ENCODE measurements at regions not wholly inside any gene's neighbourhood (a gene's known extent, or its start where the extent isn't known, plus 50 kb on each side); places are given as distances from the start of the nearest gene placed in this dataset.
A peak's percentile ranks its signal among the peaks of the same experiment; 100 is the strongest.

GRCh38 chr20:50344232-50345071 lies 153.8 kb downstream of the CEBPB start:
- Histone ChIP-seq H3K9me2 (replicated peaks; ENCODE audit: low read depth, low read length) (no peaks in the 10 kb centered on the region), H2AFZ (ENCODE audit: low read length) (no peak overlapping the region), H3F3A (ENCODE audit: low read depth) (no peaks in the 10 kb centered on the region), H3K27me3 (ENCODE audit: insufficient read depth, low read length, poor library complexity, severe bottlenecking) (no peaks in the 10 kb centered on the region), H3K4me2 (ENCODE audit: low read depth, low read length, poor library complexity, severe bottlenecking) (no peak overlapping the region), H3K4me3 (ENCODE audit: low read length, poor library complexity, severe bottlenecking) (no peak overlapping the region), H3K9me3 (ENCODE audit: insufficient read depth, low read depth, low read length) (no peaks in the 10 kb centered on the region), H3K4me1 (ENCODE audit: insufficient read depth, low read length, poor library complexity, severe bottlenecking) (peaks cover 9% of the 10 kb centered on the region), H3K36me3 (ENCODE audit: insufficient read depth, low read length) (no peaks in the 10 kb centered on the region), H4K20me1 (ENCODE audit: insufficient read depth, low read length, poor library complexity, severe bottlenecking) (no peaks in the 10 kb centered on the region), H3K9ac (ENCODE audit: low read depth, low read length, poor library complexity, severe bottlenecking) (no peak overlapping the region), H3K79me2 (ENCODE audit: insufficient read depth, low read length) (no peaks in the 10 kb centered on the region)
- TF ChIP-seq EZH2phosphoT487 (IDR thresholded peaks at IDR 0.05; ENCODE audit: borderline replicate concordance) (no peak), CTCF (conservative IDR thresholded peaks at IDR 0.05; ENCODE audit: low read length) (peak; percentile 44)

DNA sequence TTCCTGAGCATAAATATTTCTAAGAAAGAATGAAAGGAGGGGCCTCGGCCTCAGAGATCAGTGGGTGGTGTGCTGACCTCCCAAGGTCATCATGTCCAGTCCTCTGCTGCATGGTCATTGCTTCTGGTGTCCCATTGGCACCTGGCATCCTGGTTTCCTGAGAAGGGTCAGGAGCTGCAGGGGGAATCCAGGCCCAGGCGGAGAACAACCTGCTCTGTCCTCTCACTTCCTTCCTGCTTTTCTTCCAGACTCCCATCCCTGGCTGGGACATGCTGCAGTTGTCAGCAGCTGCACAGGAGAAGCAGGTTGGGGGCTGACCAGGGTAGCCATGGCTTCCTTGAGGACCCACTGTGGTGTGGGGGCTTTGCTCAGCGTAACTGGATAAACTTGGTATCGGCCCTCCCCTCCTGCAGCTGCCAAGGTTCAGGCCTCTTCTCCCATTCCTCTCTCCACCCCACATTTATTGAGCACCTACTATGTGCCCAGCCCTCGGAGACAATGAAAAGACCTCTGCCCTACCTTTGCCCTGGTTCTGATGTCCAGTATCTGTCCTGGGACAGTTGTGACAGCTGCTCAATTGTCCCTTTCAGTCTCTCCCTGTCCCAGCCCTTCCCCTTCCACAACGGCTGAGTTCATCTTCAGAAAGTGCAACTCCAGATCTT lies 155.2 kb downstream of the CEBPB start:
- no peak overlapping the region for H3K4me2 ChIP-seq (ENCODE audit: low read depth, low read length, poor library complexity, severe bottlenecking)
- H3K27me3 ChIP-seq (ENCODE audit: insufficient read depth, low read length, poor library complexity, severe bottlenecking) = no peaks in the 10 kb centered on the region
- no peaks in the 10 kb centered on the region for H3K36me3 ChIP-seq (ENCODE audit: insufficient read depth, low read length)
- no peaks in the 10 kb centered on the region for H3K4me1 ChIP-seq (ENCODE audit: insufficient read depth, low read length, poor library complexity, severe bottlenecking)
- no peaks in the 10 kb centered on the region for H4K20me1 ChIP-seq (ENCODE audit: insufficient read depth, low read length, poor library complexity, severe bottlenecking)
- H3F3A ChIP-seq (ENCODE audit: low read depth) = no peaks in the 10 kb centered on the region
- TF ChIP-seq EZH2phosphoT487 (IDR thresholded peaks at IDR 0.05; ENCODE audit: borderline replicate concordance) = no peak
- TF ChIP-seq CTCF (conservative IDR thresholded peaks at IDR 0.05; ENCODE audit: low read length) = no peak
- H3K4me3 ChIP-seq (ENCODE audit: low read length, poor library complexity, severe bottlenecking) = no peak overlapping the region
- H3K79me2 ChIP-seq (ENCODE audit: insufficient read depth, low read length) = no peaks in the 10 kb centered on the region
- no peaks in the 10 kb centered on the region for H3K9me2 ChIP-seq (replicated peaks; ENCODE audit: low read depth, low read length)
- H3K9me3 ChIP-seq (ENCODE audit: insufficient read depth, low read depth, low read length) = no peaks in the 10 kb centered on the region
- no peak overlapping the region for H3K9ac ChIP-seq (ENCODE audit: low read depth, low read length, poor library complexity, severe bottlenecking)
- H2AFZ ChIP-seq (ENCODE audit: low read length) = no peak overlapping the region

- Histone ChIP-seq H3K9ac (ENCODE audit: low read depth, low read length, poor library complexity, severe bottlenecking) (no peak overlapping the region), H3K9me3 (ENCODE audit: insufficient read depth, low read depth, low read length) (no peaks in the 10 kb centered on the region), H2AFZ (ENCODE audit: low read length) (no peak overlapping the region), H3K4me3 (ENCODE audit: low read length, poor library complexity, severe bottlenecking) (no peak overlapping the region), H3K4me2 (ENCODE audit: low read depth, low read length, poor library complexity, severe bottlenecking) (no peak overlapping the region), H3K36me3 (ENCODE audit: insufficient read depth, low read length) (no peaks in the 10 kb centered on the region), H3K4me1 (ENCODE audit: insufficient read depth, low read length, poor library complexity, severe bottlenecking) (no peaks in the 10 kb centered on the region), H3F3A (ENCODE audit: low read depth) (no peaks in the 10 kb centered on the region), H3K27me3 (ENCODE audit: insufficient read depth, low read length, poor library complexity, severe bottlenecking) (no peaks in the 10 kb centered on the region), H4K20me1 (ENCODE audit: insufficient read depth, low read length, poor library complexity, severe bottlenecking) (no peaks in the 10 kb centered on the region), H3K79me2 (ENCODE audit: insufficient read depth, low read length) (no peaks in the 10 kb centered on the region), H3K9me2 (replicated peaks; ENCODE audit: low read depth, low read length) (no peaks in the 10 kb centered on the region)
- no peak for TF ChIP-seq CTCF (conservative IDR thresholded peaks at IDR 0.05; ENCODE audit: low read length)
- TF ChIP-seq EZH2phosphoT487 (IDR thresholded peaks at IDR 0.05; ENCODE audit: borderline replicate concordance) = no peak
Measured at GRCh38 chr20:50346374-50347283, 156.0 kb downstream of the CEBPB start.

Data from Loucy (cell line).